ENCODE measurements at regions not wholly inside any gene's neighbourhood (a gene's known extent, or its start where the extent isn't known, plus 50 kb on each side); places are given as distances from the start of the nearest gene placed in this dataset.

- DNase-seq (ENCODE audit: low read depth) = no peak
- no peak for TF ChIP-seq CTCF (IDR thresholded peaks at IDR 0.05; ENCODE audit: insufficient read depth, low read depth, low read length)
- no peak overlapping the region for H3K4me3 ChIP-seq (ENCODE audit: low read depth, low read length)
Observed at GRCh38 chr2:78718473-78718872, 307.0 kb upstream of the REG3G start.

- no peak for DNase-seq (ENCODE audit: low read depth)
- H3K4me3 ChIP-seq (ENCODE audit: low read depth, low read length) = no peak overlapping the region
Observed at GRCh38 chr2:78721355-78722033, 304.0 kb upstream of the REG3G start.

GRCh38 chr2:78734221-78734620, 291.3 kb upstream of the REG3G start:
- no peak overlapping the region for H3K4me3 ChIP-seq (ENCODE audit: low read depth, low read length)
- no peak for TF ChIP-seq CTCF (IDR thresholded peaks at IDR 0.05; ENCODE audit: insufficient read depth, low read depth, low read length)
- no peak for DNase-seq (ENCODE audit: low read depth)

More at GRCh38 chr2:78721355-78722033, 304.0 kb upstream of the REG3G start:
- TF ChIP-seq CTCF (IDR thresholded peaks at IDR 0.05; ENCODE audit: insufficient read depth, low read depth, low read length) = no peak

GRCh38 chr2:78739282-78739681, 286.2 kb upstream of the REG3G start:
- TF ChIP-seq CTCF (IDR thresholded peaks at IDR 0.05; ENCODE audit: insufficient read depth, low read depth, low read length) = no peak
- no peak overlapping the region for H3K4me3 ChIP-seq (ENCODE audit: low read depth, low read length)
- DNase-seq (ENCODE audit: low read depth) = no peak

- TF ChIP-seq CTCF (IDR thresholded peaks at IDR 0.05; ENCODE audit: insufficient read depth, low read depth, low read length) = no peak
Observed at GRCh38 chr2:78749638-78750037, 275.9 kb upstream of the REG3G start.

GRCh38 chr2:78750219-78750618, 275.3 kb upstream of the REG3G start:
- no peak for DNase-seq (ENCODE audit: low read depth)
- no peak for TF ChIP-seq CTCF (IDR thresholded peaks at IDR 0.05; ENCODE audit: insufficient read depth, low read depth, low read length)
- no peak overlapping the region for H3K4me3 ChIP-seq (ENCODE audit: low read depth, low read length)

More at GRCh38 chr2:78749638-78750037, 275.9 kb upstream of the REG3G start:
- no peak for DNase-seq (ENCODE audit: low read depth)
- no peak overlapping the region for H3K4me3 ChIP-seq (ENCODE audit: low read depth, low read length)

- no peak overlapping the region for H3K4me3 ChIP-seq (ENCODE audit: low read depth, low read length)
- no peak for TF ChIP-seq CTCF (IDR thresholded peaks at IDR 0.05; ENCODE audit: insufficient read depth, low read depth, low read length)
- no peak for DNase-seq (ENCODE audit: low read depth)
Observed at GRCh38 chr2:78754930-78755329, 270.6 kb upstream of the REG3G start.

Measured in fibroblast of villous mesenchyme (primary cell).